Keratinocyte (primary cell): ENCODE measurements at regions not wholly inside any gene's neighbourhood (a gene's known extent, or its start where the extent isn't known, plus 50 kb on each side); places are given as distances from the start of the nearest gene placed in this dataset.

Experiments
- DNase-seq: peaks from one replicate; pipeline ENCODE4 v3.0.0-alpha.2; 2011; ENCODE audit warnings: low read depth, missing footprints, low spot score
- FAIRE-seq: peaks from 2 replicates; lab custom pipeline; 2011; peaks lifted over from hg19 to GRCh38; lab: Jason Lieb, UNC
- H2AFZ ChIP-seq: 2 replicates; pipeline ENCODE4 v1.6.0; 2012; ENCODE audit warnings: low read length, control low read depth, inconsistent platforms; ENCODE audit not compliant: control insufficient read depth
- H3K27ac ChIP-seq: 2 replicates; pipeline ENCODE4 v1.5.1; 2011; ENCODE audit warnings: low read length; ENCODE audit not compliant: control insufficient read depth, insufficient read depth
- H3K27me3 ChIP-seq: 3 replicates; pipeline ENCODE4 v1.6.0; 2011; ENCODE audit warnings: low read length; ENCODE audit not compliant: control insufficient read depth, insufficient read depth; ENCODE audit errors: extremely low read depth
- H3K36me3 ChIP-seq, 2 experiments: 2 replicates in 1 of 2; 3 replicates in 1 of 2; pipeline ENCODE4 v1.5.1; 2011; ENCODE audit warnings: low read length in 2 of 2, mild to moderate bottlenecking in 1 of 2; ENCODE audit not compliant: control insufficient read depth in 2 of 2, insufficient read depth in 2 of 2; ENCODE audit errors: extremely low read depth in 1 of 2
- H3K4me1 ChIP-seq: 3 replicates; pipeline ENCODE4 v1.5.1; 2011; ENCODE audit warnings: low read length; ENCODE audit not compliant: control insufficient read depth, insufficient read depth; ENCODE audit errors: extremely low read depth
- H3K4me2 ChIP-seq: 3 replicates; pipeline ENCODE4 v1.6.0; 2011; ENCODE audit warnings: low read depth, low read length; ENCODE audit not compliant: control insufficient read depth, insufficient read depth; ENCODE audit errors: extremely low read depth
- H3K4me3 ChIP-seq, 3 experiments: fragments of 200-600 bp in 1 of 3; sonication (generic) in 1 of 3; 2 replicates in 2 of 3; 3 replicates in 1 of 3; pipeline ENCODE4 v1.5.1; 2011 to 2016; ENCODE audit warnings: low read length in 3 of 3, mild to moderate bottlenecking in 3 of 3, control low read depth in 2 of 3, inconsistent platforms in 1 of 3, low read depth in 1 of 3, mixed read lengths in 1 of 3, mixed run types in 1 of 3, moderate library complexity in 1 of 3; ENCODE audit not compliant: control insufficient read depth in 2 of 3, insufficient read depth in 2 of 3; ENCODE audit errors: extremely low read depth in 1 of 3
- H3K79me2 ChIP-seq: 2 replicates; pipeline ENCODE4 v1.6.0; 2012; ENCODE audit warnings: low read length; ENCODE audit not compliant: control insufficient read depth, insufficient read depth
- H3K9ac ChIP-seq: 3 replicates; pipeline ENCODE4 v1.6.0; 2011; ENCODE audit warnings: low read length; ENCODE audit not compliant: control insufficient read depth, insufficient read depth; ENCODE audit errors: extremely low read depth
- H3K9me1 ChIP-seq: 3 replicates; pipeline ENCODE4 v1.6.0; 2011; ENCODE audit warnings: low read length; ENCODE audit not compliant: control insufficient read depth, insufficient read depth; ENCODE audit errors: extremely low read depth
- H3K9me3 ChIP-seq: 2 replicates; pipeline ENCODE4 v1.5.1; 2012; ENCODE audit warnings: low read depth, low read length; ENCODE audit not compliant: control insufficient read depth
- H4K20me1 ChIP-seq: 3 replicates; pipeline ENCODE4 v1.6.0; 2011; ENCODE audit warnings: low read length; ENCODE audit not compliant: control insufficient read depth, insufficient read depth; ENCODE audit errors: extremely low read depth
- EZH2 ChIP-seq: IDR thresholded peaks from one replicate; pipeline ENCODE4 v1.6.1; 2012; ENCODE audit warnings: inconsistent platforms, mild to moderate bottlenecking, low read length, moderate library complexity
- dilution Hi-C: fragments of 300-500 bp; cut with MboI; formaldehyde crosslinking; loops from one replicate; pipeline ENCODE4 v1.7.0; 2020; ENCODE audit warnings: low sequenced_read_pairs; ENCODE audit not compliant: extremely low pct_ligation_motif_present
- TF ChIP-seq, protein P1 (sequence below), 3 experiments: IDR thresholded peaks in 1 of 3; conservative IDR thresholded peaks in 1 of 3; optimal IDR thresholded peaks in 1 of 3; 2 replicates in 2 of 3; 3 replicates in 1 of 3; pipeline versions ENCODE3 to v1.5.1; 2011; ENCODE audit warnings: low read length in 3 of 3, mild to moderate bottlenecking in 3 of 3, moderate library complexity in 2 of 3, control low read depth in 1 of 3, inconsistent platforms in 1 of 3; ENCODE audit not compliant: insufficient read depth in 2 of 3; ENCODE audit errors: extremely low read depth in 1 of 3

GRCh38 chr3:56858331-56858730, 56.6 kb upstream of the ARHGEF3 start:
- TF ChIP-seq, protein P1, sequence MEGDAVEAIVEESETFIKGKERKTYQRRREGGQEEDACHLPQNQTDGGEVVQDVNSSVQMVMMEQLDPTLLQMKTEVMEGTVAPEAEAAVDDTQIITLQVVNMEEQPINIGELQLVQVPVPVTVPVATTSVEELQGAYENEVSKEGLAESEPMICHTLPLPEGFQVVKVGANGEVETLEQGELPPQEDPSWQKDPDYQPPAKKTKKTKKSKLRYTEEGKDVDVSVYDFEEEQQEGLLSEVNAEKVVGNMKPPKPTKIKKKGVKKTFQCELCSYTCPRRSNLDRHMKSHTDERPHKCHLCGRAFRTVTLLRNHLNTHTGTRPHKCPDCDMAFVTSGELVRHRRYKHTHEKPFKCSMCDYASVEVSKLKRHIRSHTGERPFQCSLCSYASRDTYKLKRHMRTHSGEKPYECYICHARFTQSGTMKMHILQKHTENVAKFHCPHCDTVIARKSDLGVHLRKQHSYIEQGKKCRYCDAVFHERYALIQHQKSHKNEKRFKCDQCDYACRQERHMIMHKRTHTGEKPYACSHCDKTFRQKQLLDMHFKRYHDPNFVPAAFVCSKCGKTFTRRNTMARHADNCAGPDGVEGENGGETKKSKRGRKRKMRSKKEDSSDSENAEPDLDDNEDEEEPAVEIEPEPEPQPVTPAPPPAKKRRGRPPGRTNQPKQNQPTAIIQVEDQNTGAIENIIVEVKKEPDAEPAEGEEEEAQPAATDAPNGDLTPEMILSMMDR (optimal IDR thresholded peaks at IDR 0.05 in 1 of 3, IDR thresholded peaks at IDR 0.05 in 1 of 3, conservative IDR thresholded peaks at IDR 0.05 in 1 of 3; ENCODE audit: extremely low read depth in 1 of 3, insufficient read depth in 2 of 3, low read length in 3 of 3), result no peak
- no peak for TF ChIP-seq EZH2
- Histone ChIP-seq H3K9me1 (no peaks in the 10 kb centered on the region), H3K36me3 (no peaks in the 10 kb centered on the region), H4K20me1 (no peaks in the 10 kb centered on the region), H2AFZ (no peak overlapping the region), H3K79me2 (no peaks in the 10 kb centered on the region), H3K9ac (no peak overlapping the region), H3K27me3 (no peaks in the 10 kb centered on the region), H3K27ac (no peak overlapping the region), H3K4me2 (no peak overlapping the region), H3K4me3 (no peak overlapping the region), H3K9me3 (no peaks in the 10 kb centered on the region), H3K4me1 (peaks cover 14% of the 10 kb centered on the region)
- FAIRE-seq, result no peak
- dilution Hi-C loops, result no loop called here
- DNase-seq, result no peak

- Histone ChIP-seq H3K9me1 (no peaks in the 10 kb centered on the region), H3K27ac (no peak overlapping the region), H3K79me2 (no peaks in the 10 kb centered on the region), H3K9me3 (no peaks in the 10 kb centered on the region), H3K9ac (no peak overlapping the region), H3K36me3 (no peaks in the 10 kb centered on the region), H3K4me3 (no peak overlapping the region), H3K4me2 (no peak overlapping the region), H3K4me1 (peaks cover 15% of the 10 kb centered on the region), H2AFZ (peak overlapping the region; percentile 4), H4K20me1 (no peaks in the 10 kb centered on the region), H3K27me3 (no peaks in the 10 kb centered on the region)
- no peak for TF ChIP-seq EZH2
- TF ChIP-seq, protein P1 (optimal IDR thresholded peaks at IDR 0.05 in 1 of 3, IDR thresholded peaks at IDR 0.05 in 1 of 3, conservative IDR thresholded peaks at IDR 0.05 in 1 of 3; ENCODE audit: extremely low read depth in 1 of 3, insufficient read depth in 2 of 3, low read length in 3 of 3), result no peak
- FAIRE-seq, result peak; percentile 41
- DNase-seq, result no peak
- dilution Hi-C loops, result no loop called here
Observed at GRCh38 chr3:56857178-56857577, 55.4 kb upstream of the ARHGEF3 start.
